ENCODE measurements at regions not wholly inside any gene's neighbourhood (a gene's known extent, or its start where the extent isn't known, plus 50 kb on each side); places are given as distances from the start of the nearest gene placed in this dataset.
"Not testable (repeated sequence)": the region's sequence is repeated elsewhere in the genome, so short reads cannot be mapped to it uniquely, and the experiment has no call there.

DNA sequence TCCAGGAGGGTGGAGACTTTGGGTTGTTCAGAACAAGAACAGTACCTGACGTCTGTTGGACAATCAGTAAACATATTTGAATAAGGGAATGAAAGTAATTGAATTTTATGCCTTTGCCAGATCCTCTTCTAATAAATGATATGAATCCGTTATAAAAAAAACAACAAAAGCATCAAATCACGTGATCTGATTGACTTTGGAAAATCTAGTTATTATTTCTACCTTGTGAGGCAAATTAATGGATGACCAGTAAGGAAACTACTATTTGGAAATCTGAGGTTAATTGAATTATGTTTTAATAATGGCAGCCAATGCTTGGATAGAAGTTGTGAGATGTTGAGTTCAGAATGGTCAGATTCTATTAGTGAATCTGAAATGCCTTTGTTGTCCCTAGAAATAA, 399.5 kb downstream of the TFAP2B start:
- DNase-seq (ENCODE audit: low read depth, low spot score): no peak

DNA sequence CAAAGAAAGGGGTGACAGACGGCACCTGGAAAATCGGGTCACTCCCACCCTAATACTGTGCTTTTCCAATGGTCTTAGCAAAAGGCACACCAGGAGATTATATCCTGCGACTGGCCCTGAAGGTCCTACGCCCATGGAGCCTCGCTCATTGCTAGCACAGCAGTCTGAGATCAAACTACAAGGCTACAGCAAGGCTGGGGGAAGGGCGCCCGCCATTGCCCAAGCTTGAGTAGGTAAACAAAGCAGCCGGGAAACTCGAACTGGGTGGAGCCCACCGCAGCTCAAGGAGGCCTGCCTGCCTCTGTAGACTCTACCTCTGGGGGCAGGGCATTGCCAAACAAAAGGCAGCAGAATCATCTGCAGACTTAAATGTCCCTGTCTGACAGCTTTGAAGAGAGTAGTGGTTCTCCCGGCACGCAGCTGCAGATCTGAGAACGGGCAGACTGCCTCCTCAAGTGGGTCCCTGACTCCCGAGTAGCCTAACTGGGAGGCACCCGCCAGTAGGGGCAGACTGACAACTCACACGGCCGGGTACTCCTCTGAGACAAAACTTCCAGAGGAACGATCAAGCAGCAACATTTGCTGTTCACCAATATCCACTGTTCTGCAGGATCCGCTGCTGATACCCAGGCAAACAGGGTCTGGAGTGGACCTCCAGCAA, 406.0 kb downstream of the TFAP2B start:
- DNase-seq (ENCODE audit: low read depth, low spot score): not testable (repeated sequence)

DNA sequence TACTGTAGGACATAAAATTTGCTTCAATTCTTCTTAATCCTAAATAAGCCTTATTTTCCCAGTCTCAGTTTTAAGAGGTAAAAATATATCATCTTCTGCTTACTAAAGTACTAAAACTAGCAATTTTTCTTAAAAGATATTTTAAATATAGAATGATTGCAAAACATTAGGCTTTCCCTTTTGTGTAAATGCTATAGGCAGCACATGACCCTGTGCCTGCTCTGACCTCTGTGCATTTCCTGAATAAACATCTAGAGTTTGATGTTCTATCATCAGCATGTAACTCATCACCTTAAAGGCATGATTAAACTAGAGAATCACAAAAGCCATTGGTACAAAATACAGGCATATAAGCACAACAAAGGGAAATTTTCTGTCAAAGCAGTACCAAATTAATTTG, 422.7 kb downstream of the TFAP2B start:
- DNase-seq (ENCODE audit: low read depth, low spot score): no peak

DNA sequence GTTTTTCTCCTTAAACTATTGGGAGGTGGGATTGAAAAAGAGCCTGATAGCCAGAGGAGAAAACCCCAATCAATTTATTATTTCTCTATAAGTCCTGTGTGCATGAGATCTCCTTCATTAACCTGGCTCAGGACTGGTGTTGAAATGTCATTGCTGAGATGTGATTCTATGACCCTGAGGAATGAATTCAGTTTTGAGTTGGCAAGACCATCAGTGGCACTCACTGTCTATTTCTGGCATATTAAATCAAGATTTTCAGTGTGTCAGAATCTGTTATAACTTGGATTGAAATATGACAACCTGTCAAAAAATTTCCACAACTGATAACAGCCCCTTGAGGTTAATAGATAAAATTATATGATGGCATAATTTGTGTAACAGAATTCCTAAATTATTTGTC, 431.1 kb downstream of the TFAP2B start:
- no peak for DNase-seq (ENCODE audit: low read depth, low spot score)

DNA sequence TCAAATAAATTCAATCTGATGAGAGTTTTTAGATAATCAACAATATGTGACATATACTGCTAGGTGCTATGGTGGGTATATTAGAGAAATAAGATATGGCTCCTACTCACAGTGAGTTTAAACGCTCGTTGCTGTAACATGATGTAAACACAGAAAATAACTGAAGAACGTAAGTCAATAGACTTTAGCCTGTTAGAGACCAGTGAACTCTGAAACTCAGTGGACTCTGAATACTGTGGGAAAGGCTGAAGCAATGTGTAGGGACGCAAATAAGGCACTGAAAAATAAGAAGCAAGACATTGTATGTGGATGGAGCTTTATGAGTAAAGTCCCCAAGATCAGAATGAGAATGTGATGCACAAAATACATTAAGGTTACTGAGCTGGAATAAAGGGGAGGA, 431.6 kb downstream of the TFAP2B start:
- no peak for DNase-seq (ENCODE audit: low read depth, low spot score)

DNA sequence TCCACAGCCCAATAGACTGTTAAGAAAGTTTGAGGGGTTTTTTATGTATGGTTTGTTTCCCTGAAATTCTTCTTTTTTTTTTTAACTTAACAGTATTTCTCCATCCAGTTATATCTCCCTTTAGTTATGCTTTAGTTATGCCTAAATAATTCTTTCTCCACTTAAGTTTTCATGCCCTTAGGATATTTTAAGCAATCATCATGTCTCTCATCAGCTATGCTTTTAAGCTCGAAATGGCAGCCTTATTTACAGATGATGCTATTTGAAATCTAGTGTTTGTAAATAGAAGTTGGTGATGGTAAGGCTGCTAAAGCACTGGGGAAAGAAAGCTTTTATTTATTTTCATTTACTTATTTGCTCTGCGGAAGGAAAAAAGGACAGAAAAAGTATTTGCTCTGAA, 439.3 kb downstream of the TFAP2B start:
- no peak for DNase-seq (ENCODE audit: low read depth, low spot score)

DNA sequence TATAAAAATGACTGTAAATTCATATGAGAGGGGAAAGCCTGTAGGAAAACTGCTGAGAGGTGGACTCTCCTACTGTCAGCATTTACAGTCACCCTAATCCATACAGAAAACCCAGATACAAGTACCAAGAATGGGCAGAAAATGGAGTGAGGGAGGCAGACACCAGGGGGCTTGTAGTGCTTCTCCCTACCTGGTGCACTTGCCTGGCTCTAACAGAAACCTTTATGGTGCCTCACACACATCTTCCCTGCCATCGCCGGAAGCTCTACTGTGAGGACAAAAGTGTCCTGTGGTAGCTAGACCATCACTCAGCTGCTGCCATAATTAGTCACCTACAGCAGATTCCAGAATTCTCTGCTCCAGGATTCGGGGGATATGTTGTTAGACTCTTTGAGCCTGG, 441.3 kb downstream of the TFAP2B start:
- DNase-seq (ENCODE audit: low read depth, low spot score): no peak

DNA sequence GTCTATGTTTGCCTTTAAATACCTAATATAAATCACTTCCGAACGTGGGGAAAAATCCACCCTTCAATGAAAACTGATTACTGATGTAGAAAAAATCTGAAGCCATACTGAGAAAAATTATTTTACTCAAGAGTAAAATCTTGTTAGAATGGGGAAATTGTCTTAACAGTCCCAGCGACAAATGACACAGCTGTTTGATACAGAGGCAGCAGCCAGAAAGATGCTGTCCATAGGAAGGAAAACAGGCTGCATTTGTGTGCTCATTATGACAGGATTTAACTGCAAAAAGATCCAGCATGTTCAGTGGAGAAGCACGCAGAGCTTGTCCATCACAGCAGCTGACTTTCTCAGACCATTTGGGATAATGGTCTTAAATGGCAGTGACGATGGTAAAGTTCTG, 443.0 kb downstream of the TFAP2B start:
- no peak for DNase-seq (ENCODE audit: low read depth, low spot score)

DNA sequence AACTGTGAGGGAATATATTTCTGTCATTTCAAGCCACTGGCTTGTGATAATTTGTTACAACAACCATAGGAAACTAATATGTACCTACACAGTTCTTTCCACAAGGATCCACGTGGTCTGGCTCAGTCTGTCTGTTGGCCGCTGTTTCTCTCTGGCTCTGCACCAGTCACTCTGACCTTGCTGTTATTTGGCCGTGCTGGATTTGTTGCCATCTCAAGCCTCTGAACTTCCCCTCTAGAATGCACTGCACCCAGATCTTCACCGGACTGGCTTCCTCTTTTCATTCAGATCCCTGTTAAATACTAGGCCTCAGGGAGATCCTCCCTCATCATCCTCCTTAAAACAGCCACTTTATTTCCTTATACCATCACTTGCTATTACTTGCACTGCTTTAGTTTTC, 446.8 kb downstream of the TFAP2B start:
- DNase-seq (ENCODE audit: low read depth, low spot score): no peak

DNA sequence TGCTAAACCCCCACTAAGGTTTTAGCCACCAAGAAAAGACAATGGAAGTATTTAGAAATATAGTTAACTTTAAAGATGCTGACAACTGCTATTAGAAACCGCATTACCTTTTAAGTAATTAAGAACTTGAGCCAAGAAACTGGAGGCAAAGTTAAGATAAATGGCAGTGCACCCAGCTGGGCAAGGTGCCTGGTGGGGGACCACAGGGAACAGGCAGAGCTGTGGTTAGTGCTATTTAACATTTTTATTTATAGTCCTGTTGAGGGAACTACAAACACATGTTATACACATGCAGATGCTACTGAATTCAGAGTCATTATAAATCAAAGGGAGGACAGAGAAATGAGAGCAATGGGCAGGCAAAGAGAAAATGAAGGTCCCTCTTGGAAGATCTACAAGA, 447.9 kb downstream of the TFAP2B start:
- no peak for DNase-seq (ENCODE audit: low read depth, low spot score)

DNA sequence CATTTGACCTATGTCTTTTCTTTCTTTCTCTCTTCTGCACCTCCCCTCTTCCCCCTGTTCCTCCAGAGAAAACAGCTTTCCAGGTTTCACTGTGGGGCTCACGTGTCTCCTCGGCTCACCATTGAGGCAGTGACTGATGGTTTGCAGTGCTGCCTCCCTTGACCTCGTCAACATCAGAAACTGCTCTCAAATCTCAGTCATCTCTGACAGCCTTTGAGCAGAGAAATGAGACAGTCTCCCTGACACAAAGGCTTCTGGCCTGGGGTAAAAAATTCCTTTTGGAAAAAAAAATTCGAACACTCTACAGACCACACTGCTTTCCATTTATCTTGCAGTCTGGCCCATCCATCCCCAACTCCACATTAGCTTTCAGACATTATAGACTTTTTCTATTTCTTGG, 450.0 kb downstream of the TFAP2B start:
- no peak for DNase-seq (ENCODE audit: low read depth, low spot score)

DNA sequence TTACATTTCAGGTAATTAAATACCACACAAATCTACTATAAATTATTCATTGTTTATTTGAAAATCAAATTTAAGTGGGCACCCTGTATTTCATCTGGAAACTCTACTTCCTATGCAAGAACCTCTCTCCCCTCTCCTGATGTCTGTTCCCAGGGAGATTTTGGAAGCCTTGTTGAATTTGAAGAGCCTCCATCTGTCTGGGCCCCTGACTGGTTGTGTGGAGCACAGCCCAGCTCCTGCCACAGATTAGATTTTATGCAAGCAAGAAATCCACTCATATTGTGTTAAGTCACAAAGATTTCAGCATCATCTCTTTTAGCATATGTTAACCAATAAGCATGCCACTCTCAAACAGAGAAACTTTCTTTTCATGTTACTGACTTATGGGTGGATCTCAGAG, 451.2 kb downstream of the TFAP2B start:
- DNase-seq (ENCODE audit: low read depth, low spot score): no peak

DNA sequence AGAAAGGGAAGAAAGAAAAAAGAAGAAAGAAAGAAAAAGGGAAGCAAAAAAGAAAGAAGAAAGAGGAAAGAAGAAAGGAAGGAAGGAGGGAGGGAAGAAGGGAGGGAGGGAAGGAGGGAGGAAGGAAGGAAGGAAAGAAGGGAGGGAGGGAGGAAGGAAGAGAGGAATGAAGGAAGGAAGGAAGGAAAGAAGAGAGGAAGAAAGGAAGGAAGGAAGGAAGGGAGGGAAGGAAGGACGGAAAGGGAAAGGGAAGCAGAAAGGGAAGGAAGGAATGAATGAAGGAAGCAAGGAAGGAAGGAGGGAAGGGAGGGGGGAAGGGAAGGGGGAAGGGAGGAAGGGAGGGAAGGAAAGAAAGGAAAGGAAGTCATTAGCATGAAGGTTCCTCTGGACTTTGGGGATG, 452.9 kb downstream of the TFAP2B start:
- no peak for DNase-seq (ENCODE audit: low read depth, low spot score)

DNA sequence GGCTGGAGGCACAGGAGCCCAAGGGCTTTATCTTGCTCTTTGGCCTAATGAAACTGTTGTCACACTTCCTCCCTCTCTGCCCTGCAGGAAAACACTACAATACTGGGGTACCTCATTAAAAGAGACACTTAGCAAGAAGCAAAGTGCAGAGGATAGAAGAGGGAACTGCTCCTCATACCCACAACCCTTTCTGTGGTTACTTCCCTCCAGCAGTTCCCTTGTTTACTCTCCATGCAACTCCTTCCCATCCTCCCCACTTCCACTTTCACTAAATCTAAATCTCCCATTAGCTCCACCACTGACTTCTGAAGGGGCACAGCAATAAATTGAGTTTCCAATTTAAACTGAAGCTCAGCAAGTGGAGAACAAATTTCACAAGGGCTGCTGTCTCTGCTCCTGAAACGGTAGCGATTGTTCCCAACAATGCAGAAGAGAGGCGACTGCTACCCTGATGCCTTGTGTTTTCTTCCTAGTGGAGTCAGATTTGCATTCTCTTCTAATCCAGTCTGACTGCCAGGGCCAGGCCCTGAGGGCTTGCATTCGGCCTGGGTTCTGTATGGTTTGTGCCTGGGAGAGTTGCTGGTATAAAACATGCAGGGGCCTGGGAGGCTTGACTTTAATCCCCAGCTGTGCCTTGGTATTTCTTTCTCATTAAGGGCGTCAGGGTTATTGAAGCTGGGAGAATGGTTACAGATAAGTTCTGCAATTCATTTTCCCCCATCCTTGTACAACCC, 454.7 kb downstream of the TFAP2B start:
- DNase-seq (ENCODE audit: low read depth, low spot score): no peak

DNA sequence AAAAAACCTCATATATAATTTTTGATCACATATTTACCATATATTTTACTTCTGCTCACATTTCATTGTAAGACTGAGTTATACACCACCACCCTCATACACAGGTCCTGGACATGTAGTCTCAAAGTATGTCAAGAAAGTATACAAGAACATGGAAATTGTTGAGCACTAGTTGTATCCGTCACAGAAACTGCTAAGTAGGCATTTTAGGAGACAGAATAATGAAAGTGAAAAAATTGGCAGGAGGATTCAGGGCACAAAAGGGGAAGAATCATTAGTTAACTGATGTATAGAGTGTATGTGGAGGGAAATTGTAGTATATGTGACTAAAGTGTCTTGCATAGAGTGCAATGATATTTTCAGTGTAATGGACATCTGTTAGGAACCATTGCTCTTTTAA, 458.8 kb downstream of the TFAP2B start:
- no peak for DNase-seq (ENCODE audit: low read depth, low spot score)

DNA sequence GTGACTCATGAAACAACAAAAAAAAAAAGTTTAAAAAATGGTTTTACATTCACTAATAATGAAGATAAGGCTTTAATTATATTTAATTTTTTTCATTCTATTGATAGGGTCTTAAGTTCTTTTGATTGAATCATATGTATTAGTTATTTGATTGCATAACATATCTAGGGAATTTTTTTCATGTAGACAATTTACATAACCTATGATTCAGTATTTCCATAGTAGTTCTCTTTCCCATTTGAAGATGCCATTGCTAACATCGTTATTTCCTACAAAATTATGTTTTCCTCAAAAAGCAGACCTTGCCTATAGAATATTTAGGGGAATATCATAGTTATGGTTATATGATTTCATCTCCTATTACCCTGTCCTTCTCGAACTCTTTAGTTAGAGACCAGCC, 463.4 kb downstream of the TFAP2B start:
- no peak for DNase-seq (ENCODE audit: low read depth, low spot score)

DNA sequence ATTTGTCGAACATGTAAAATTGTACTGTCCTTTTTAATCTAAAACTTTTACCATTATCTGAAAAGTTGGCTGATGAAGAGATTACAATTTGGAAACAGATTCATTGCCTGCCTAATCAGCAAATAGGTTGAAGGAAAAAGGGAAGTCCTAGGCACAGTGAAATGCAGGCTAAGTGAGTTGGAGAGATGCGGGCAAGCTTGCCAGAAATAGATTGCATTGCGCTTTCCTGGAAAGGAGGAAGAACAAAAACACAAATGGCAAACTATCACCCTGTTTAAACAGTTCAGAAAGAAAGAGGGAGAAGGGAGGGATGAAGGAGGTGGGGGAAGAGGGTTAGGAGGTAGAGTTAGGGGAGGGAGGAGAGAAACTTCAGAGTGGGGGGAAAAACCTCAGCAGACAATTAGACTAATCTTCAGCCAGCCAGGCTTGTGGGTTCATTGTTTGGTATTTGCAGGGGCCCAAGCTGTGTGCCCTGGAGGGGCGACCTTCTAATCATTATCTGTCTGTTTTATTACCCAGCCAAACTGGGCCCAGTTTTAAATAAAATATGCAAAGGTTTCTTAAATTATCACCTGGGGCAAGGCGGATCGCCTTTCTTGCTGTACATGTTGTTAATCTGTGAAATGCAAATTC, 465.2 kb downstream of the TFAP2B start:
- no peak for DNase-seq (ENCODE audit: low read depth, low spot score)

DNA sequence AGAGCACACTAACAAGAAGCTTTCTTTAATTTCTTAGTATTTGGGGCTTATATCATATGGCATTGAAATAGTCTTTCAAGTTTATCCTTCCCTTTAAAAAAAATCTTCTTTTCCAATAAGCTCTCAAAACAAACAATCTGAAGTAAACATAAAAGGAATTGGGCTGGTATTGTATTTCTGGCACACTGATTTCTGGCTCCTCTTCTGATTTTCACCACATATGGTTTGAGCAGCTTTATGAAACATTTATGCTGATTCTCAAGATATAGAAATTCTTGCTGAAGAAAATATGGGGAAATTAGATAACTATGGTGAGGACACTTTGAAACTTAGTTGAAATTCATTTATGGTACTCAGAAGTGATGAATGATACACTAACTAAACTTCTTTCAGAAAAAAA, 467.2 kb downstream of the TFAP2B start:
- no peak for DNase-seq (ENCODE audit: low read depth, low spot score)

DNA sequence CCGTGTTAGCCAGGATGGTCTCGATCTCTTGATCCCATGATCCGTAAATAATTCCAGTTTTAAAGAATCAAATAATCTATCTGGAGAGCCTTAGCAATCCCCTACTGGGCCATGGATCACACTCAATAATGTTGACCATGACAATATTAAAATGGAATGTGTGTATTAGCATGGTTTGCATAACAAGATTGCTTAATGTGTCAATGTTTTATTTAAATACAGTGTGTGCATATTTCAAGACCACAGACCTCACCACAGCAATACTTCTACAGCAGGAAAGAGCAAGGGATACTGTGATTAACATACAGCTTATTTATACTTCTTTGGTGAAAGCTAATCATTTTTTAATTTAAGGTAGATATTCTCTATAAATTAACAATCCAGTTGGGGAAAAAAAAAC, 470.4 kb downstream of the TFAP2B start:
- DNase-seq (ENCODE audit: low read depth, low spot score): no peak

DNA sequence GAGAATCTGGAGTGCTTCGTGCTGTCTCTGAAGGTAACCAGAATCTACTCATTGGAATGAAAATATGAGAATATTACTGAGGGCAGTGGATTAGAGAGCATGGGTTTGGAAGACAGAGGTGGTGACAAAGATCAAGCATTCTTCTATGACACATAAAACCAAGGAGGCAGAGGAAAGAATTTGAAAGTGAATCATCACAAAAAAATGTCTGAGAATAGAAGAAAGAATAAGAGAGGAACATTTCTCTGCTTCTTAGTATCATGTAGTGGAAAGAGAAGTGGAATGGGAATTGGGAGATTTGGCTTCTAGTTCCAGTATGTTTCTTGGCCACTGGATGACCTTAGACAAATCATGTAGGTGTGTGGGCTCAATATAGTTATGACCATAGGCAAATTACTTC, 474.0 kb downstream of the TFAP2B start:
- DNase-seq (ENCODE audit: low read depth, low spot score): no peak

DNA sequence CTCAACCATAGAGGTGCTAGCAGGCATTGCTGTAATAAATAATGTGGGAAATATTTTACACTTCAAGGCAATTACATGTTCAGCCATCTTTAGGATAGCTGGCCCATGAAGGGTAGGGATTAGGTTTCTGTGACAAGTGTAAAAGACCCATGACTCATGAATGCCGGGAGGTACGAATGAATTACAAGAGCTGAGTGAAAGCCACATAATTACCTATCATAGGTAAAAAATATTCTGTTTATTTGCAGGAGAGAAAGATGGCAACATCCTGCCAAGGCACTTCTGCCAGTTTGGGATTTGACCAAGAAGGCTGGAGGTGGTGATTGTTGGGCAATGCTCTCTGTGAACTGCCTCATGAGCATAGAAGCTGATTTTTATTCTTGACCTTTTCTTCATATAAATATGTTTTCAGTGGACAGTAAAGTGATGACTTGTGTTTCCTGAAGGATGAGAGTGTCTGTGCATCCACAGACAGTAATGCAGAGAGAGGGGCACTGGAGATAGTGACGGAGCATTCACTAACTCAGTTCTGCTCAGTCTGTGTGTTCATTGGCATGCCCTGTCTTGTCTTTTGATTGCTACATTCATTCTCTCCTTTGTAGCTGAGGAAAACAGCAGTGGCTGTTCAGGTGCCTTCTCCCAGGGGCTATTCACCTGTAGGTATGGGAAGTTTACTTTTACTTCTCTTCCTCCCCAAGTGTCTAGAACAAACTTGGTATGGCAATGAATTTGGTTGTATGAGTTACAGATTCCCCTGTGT, 481.1 kb downstream of the TFAP2B start:
- no peak for DNase-seq (ENCODE audit: low read depth, low spot score)

DNA sequence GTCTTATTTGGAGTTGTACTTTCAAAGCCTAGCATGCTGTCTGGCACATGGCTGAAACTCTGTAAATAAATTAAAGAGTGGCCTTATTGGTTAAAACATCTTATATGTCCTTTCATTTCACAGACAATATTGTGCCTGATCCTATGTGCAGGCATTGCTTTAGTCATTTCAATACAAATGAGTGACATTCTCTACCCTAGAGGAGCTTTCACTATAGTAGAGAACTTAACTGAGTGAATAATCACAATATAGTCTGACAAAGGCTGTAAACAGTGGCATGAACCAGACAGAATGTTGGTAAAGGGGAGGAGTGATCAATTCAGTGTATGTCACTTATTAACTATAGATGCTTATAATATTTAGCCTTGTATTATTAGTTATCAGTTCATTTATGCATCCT, 481.8 kb downstream of the TFAP2B start:
- DNase-seq (ENCODE audit: low read depth, low spot score): no peak

Measured in smooth muscle cell of the brain vasculature (primary cell).